Activated T-cell treated with anti-CD3 and anti-CD28 coated beads, Interleukin-2, amount 50 U/mL, for 24 hours (primary cell): ENCODE measurements at regions not wholly inside any gene's neighbourhood (a gene's known extent, or its start where the extent isn't known, plus 50 kb on each side); places are given as distances from the start of the nearest gene placed in this dataset.
"Not testable (repeated sequence)": the region's sequence is repeated elsewhere in the genome, so short reads cannot be mapped to it uniquely, and the experiment has no call there.

Source experiments
- DNase-seq: peaks from one replicate; pipeline ENCODE4 v3.0.0-alpha.2; 2020
- H3K27ac Mint-ChIP-seq: 2 replicates; pipeline ENCODE4 v1.8.0; 2020; ENCODE audit warnings: mild to moderate bottlenecking, mixed read lengths
- H3K27me3 Mint-ChIP-seq: 2 replicates; pipeline ENCODE4 v1.8.0; 2020; ENCODE audit warnings: mixed read lengths
- H3K36me3 Mint-ChIP-seq: 2 replicates; pipeline ENCODE4 v1.8.0; 2020; ENCODE audit warnings: low read depth, mixed read lengths
- H3K4me1 Mint-ChIP-seq: 2 replicates; pipeline ENCODE4 v1.8.0; 2020; ENCODE audit warnings: low read depth, mixed read lengths
- H3K4me3 Mint-ChIP-seq: 2 replicates; pipeline ENCODE4 v1.8.0; 2020; ENCODE audit warnings: mild to moderate bottlenecking, moderate library complexity, mixed read lengths
- H3K9me3 Mint-ChIP-seq: 2 replicates; pipeline ENCODE4 v1.8.0; 2020; ENCODE audit warnings: mixed read lengths

DNA sequence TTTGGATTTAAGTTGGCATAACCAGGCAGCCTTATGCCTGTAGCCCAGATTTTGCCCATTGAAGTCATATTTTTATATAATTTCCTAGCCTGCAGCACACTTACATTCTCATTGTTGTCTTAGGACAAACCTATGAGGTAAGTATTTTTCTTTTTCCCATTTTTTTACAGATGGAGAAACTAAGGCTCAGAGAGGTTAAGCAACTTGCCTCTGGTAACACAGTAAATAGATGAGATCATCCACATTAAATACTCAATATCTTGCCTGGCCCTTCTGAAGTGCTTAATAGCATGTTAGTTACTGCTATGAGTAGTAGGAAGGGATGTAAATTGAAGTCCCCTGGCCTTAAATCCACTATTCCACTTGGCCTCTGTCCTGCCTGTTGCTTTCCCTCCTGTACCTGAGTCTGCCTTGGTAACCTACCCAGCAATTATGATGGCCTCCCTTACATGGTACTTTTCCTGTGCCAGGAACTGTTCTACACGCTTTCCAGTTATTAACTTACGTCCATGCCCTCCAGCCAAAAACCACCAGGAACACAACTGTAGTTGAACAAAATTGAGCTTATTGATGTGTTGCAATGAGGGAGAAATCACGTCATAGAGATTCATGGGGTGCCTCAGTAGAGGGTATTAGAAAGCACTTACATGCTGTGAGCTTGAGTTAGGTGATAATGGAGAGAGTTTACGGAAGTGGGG lies 111.6 kb upstream of the FGGY start:
- no peaks in the 10 kb centered on the region for H3K36me3 Mint-ChIP-seq
- no peak overlapping the region for H3K27ac Mint-ChIP-seq
- H3K4me3 Mint-ChIP-seq = no peak overlapping the region
- H3K4me1 Mint-ChIP-seq = no peaks in the 10 kb centered on the region
- DNase-seq = no peak
- no peaks in the 10 kb centered on the region for H3K9me3 Mint-ChIP-seq
- H3K27me3 Mint-ChIP-seq = peaks cover 5% of the 10 kb centered on the region

DNA sequence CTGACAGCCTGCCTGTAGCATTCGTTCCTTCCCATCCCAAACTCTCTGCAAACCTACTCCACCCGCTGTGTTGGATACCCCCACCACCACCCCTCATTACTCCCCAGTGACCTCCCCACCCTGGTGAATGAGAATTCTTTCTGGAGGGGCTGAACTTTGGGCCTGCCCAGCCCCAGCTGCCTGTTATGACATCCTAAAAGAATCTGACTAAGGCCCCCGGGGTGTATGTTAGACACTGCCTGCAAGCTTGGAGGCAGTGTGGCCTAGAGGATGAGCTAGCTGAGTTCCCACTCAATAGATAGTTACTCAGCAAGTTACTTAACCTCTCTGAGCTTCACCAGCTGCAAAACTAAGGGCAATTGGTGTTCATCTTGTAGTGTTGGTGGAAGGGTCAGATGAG lies 110.2 kb upstream of the FGGY start:
- no peak for DNase-seq

DNA sequence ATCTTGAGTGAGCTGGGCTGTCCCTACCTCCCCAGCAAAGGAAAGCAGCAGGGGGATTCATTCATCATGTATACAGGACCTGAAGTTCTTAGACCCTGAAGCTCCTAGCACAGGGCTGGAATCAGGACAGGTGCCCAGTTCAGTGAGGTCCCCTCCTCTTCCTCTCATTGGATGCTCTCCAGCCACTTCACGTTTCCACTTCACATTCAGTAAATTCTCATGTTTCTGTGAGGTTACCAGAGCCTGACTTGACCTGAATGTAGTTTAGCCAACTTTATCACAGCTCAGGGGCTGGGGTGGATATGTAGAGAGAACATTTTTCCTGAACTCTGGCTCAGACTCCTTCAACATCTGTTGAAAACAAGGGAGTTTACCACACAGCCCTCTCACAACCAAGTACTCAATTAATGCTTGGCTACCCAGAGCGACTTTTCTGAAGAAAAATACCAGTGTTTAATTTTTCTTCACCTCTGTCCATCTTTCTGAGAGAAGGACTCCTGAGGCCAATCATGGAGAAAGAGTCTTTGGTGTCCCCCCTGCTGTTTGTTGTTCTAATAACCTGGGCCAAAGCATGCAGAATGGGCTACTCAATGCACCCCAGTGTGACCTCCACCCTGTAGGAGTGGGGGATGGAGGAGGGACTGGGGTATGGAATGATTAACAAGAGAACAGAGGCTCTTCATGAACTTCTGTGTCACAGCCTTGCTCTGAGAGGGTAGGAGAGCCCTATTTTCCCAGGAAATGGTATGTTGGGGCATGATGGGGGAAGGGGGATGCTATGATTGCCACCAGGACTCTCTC lies 108.3 kb upstream of the FGGY start:
- no peak for DNase-seq
- Mint-ChIP-seq H3K9me3 (no peaks in the 10 kb centered on the region), H3K36me3 (no peaks in the 10 kb centered on the region), H3K4me3 (no peak overlapping the region), H3K4me1 (no peaks in the 10 kb centered on the region), H3K27ac (no peak overlapping the region), H3K27me3 (peaks cover 5% of the 10 kb centered on the region)

More for the DNA sequence above, 110.2 kb upstream of the FGGY start:
- Mint-ChIP-seq H3K27ac (no peak overlapping the region), H3K36me3 (no peaks in the 10 kb centered on the region), H3K27me3 (peaks cover 5% of the 10 kb centered on the region), H3K9me3 (no peaks in the 10 kb centered on the region), H3K4me3 (no peak overlapping the region), H3K4me1 (no peaks in the 10 kb centered on the region)

DNA sequence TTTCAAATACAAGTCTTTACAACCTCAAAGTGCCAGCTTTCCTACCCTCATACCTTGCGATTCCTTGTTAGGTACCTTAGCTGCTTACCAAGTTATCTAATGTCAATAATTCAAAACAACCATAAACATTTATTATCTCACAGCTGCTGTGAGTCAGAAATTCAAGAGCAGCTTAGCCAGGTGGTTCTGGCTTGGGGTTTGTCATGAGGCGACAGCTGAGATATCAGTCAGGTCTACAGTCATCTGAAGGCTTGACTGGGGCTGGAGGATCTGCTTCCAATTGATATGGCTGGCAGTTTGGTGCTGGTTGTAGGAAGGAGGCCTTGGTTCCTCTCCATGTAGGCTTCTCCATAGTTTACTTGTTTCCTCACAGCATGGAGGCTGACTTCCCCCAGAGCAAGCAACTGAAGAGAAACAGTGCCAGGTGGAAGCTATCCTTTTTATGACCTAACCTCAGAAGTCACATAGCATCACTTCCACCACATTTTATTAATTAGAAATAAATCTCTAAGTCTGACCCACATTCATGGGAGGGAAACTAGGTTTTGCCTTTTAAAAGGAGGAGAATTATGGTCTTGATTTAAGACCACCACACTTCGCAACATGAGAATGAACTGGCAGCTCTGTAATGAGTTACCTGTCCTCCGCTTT lies 103.3 kb upstream of the FGGY start:
- no peak overlapping the region for H3K27ac Mint-ChIP-seq
- no peak for DNase-seq
- no peaks in the 10 kb centered on the region for H3K36me3 Mint-ChIP-seq
- H3K27me3 Mint-ChIP-seq = peaks cover 5% of the 10 kb centered on the region
- no peak overlapping the region for H3K4me3 Mint-ChIP-seq
- H3K9me3 Mint-ChIP-seq = no peaks in the 10 kb centered on the region
- no peaks in the 10 kb centered on the region for H3K4me1 Mint-ChIP-seq

DNA sequence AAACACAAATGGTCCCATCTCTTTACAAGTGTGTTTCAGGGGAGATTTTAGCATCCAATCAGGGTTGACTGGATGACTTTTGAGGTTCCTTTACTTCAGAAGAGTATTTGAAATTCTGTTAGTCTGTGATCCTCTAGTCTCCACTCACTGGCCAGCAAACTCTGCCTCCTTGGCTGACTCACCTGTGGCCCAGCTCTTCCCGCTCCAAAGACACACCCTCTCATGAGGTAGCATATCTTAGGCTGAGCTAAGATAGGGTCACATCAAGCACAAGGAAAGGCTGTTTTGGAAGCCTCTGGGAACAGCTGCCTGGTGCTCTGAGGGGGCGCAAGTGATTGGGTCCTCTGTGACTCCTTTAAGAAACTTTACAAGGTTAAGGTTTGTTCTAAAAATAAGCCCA lies 102.3 kb upstream of the FGGY start:
- no peaks in the 10 kb centered on the region for H3K4me1 Mint-ChIP-seq
- H3K27ac Mint-ChIP-seq = no peak overlapping the region
- H3K27me3 Mint-ChIP-seq = peaks cover 3% of the 10 kb centered on the region
- no peak overlapping the region for H3K4me3 Mint-ChIP-seq
- DNase-seq = no peak
- no peaks in the 10 kb centered on the region for H3K9me3 Mint-ChIP-seq
- H3K36me3 Mint-ChIP-seq = no peaks in the 10 kb centered on the region

DNA sequence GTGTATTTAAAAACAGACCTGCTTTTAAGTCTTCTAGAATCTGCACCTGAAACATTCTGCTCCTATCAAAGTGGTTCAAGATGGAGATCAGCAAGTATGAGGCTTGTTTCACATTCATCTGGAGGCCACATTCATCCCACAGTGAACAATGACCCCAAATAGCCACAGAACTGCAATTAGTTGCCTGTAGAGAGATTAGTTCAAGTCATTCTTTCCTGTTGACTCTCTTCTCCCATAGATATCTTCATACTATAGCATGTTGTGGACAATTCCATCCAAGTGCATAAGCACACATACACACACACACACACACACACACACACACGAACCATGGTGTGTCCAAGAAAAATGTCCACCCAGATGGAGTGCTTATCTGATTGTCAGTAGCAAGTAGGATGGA lies 101.7 kb upstream of the FGGY start:
- H3K9me3 Mint-ChIP-seq = no peaks in the 10 kb centered on the region
- H3K4me3 Mint-ChIP-seq = no peak overlapping the region

DNA sequence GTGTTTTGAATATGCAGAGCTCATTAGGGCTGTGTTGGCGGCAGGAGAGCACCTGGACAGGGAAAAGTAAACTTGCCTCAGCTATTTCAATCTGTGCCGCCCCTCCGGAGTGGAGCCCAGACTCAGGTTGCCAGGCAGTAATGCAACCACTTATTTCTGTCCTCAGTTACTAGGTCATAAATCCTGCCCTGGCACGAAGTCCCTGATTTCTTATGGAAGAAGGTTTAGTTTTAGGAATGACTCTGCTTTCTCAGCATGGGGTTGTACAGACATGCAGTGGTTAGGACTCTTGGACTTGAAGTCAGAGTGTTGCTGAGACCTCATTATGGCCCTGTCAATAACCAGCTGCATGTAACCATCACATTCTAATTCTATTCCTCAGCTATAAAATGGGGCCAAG lies 98.3 kb upstream of the FGGY start:
- Mint-ChIP-seq H3K4me3 (no peak overlapping the region), H3K27me3 (no peaks in the 10 kb centered on the region), H3K27ac (no peak overlapping the region), H3K36me3 (no peaks in the 10 kb centered on the region), H3K4me1 (no peaks in the 10 kb centered on the region), H3K9me3 (no peaks in the 10 kb centered on the region)
- DNase-seq = no peak

More for the DNA sequence above, 101.7 kb upstream of the FGGY start:
- DNase-seq = no peak
- H3K27me3 Mint-ChIP-seq = no peaks in the 10 kb centered on the region
- no peaks in the 10 kb centered on the region for H3K4me1 Mint-ChIP-seq
- no peaks in the 10 kb centered on the region for H3K36me3 Mint-ChIP-seq
- H3K27ac Mint-ChIP-seq = no peak overlapping the region

DNA sequence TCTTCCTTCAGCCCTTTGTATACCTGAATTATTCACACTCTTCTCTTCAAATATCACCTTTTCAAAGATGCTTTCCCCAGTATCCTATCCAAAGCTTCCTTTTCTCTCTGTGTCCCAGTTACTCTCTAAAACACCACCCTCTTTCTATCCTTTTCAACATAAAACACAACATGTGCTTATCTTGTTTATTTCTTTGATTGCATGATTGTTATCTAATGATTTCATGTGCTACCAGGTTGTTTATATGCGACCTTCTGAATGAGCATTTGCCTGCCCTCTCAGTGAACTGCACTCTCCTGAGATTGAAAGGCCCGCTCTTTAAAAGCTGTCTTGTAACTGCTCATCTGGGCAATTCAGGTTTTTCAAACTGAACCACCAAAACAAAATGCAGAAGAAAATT lies 97.7 kb upstream of the FGGY start:
- H3K36me3 Mint-ChIP-seq = no peaks in the 10 kb centered on the region
- no peaks in the 10 kb centered on the region for H3K4me1 Mint-ChIP-seq
- H3K27ac Mint-ChIP-seq = no peak overlapping the region
- no peaks in the 10 kb centered on the region for H3K27me3 Mint-ChIP-seq
- DNase-seq = no peak
- no peak overlapping the region for H3K4me3 Mint-ChIP-seq
- H3K9me3 Mint-ChIP-seq = no peaks in the 10 kb centered on the region

DNA sequence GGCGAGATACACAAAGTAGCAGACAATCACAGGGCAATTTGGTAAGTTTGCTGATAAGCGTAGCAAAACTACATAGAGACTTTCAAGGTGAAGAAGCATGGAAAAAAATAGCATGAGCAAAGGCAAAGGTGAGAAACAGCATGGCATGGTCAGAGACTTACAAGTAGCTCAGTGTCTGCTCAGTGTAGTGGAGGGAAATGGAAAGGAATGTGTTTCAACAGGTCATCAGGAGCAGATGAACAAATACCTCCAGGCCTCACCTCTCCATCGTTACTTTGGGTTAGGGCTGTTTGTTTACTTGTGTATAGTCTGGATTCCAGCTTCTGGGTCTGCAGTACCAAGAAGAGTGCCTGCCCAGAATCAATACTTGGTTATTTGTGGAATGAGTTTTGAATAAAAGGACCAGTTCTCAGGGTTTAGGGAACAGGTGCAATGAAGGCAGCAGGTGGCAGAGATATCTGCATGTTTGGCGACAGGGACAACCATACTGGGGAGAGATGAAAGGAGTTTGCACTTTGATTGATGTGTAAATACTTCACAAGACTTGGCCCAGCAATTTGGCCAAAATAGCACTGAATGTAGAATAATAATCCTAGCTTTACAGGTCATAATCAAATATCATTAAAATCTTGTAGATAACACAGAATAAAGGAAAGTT lies 97.0 kb upstream of the FGGY start:
- no peaks in the 10 kb centered on the region for H3K36me3 Mint-ChIP-seq
- no peaks in the 10 kb centered on the region for H3K27me3 Mint-ChIP-seq
- H3K4me1 Mint-ChIP-seq = no peaks in the 10 kb centered on the region
- DNase-seq = no peak
- H3K27ac Mint-ChIP-seq = no peak overlapping the region
- no peak overlapping the region for H3K4me3 Mint-ChIP-seq
- peaks cover under 1% of the 10 kb centered on the region for H3K9me3 Mint-ChIP-seq

DNA sequence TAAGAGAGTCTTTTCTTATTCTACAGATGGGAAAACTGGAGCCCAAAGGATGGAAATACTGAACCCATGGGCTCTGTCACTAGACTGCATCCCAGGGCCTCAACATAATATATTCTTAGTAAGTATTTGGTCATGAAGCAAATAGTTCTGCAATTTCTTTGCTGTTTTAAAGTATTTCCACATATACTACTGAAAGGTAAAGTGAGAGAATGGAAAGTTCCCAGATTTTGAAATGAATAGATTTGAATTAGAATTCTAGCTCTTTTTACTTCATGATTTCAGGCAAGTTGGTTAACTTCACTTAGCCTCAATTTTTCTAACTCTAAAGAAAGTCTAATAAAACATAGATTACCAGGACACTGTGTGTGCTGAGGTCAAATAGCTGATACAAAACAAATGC lies 95.6 kb upstream of the FGGY start:
- Mint-ChIP-seq H3K9me3 (peaks cover 2% of the 10 kb centered on the region), H3K4me3 (no peak overlapping the region), H3K36me3 (no peaks in the 10 kb centered on the region), H3K4me1 (no peaks in the 10 kb centered on the region), H3K27ac (no peak overlapping the region), H3K27me3 (no peaks in the 10 kb centered on the region)
- no peak for DNase-seq

DNA sequence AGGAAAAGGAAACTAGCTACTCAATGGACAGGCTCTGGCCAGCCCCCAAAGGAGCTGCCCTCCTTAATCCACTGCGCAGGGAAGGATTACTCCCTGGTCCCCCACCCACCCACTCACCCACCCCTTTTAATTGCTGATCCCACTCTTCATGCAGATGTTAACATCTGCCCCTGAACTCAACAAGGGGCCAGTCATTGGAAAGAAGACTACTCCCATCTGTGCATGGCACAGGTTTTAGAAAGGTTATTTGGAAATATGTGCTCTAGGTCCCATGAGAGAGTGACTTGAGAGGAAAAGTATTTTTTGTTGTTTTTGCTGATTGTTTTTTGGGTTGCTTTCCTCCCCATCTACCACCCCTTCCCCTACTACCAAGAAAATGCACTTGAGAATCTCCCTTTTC lies 94.4 kb upstream of the FGGY start:
- no peaks in the 10 kb centered on the region for H3K27me3 Mint-ChIP-seq
- H3K4me1 Mint-ChIP-seq = no peaks in the 10 kb centered on the region
- H3K27ac Mint-ChIP-seq = no peak overlapping the region
- H3K9me3 Mint-ChIP-seq = peaks cover 2% of the 10 kb centered on the region
- DNase-seq = no peak
- H3K36me3 Mint-ChIP-seq = no peaks in the 10 kb centered on the region
- no peak overlapping the region for H3K4me3 Mint-ChIP-seq

DNA sequence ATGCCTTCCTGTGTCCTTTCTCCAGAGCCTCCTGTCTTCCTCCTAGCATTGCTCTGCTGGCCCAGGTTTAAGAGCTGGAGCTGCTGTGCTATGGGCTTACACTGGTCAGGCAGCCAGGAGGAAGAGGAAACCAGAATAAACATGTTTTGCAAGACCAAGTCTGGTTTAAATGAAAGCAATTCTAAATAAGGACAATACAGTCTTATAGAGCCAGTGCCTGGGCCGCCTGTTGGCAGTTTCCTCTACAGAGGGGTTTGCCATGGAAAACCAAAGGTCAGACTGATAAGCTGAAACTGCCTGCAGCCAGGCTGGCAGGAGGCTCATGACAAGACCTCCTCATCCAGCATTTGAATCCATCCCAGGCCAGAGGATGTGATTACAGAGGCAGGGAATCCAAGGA lies 92.9 kb upstream of the FGGY start:
- no peaks in the 10 kb centered on the region for H3K36me3 Mint-ChIP-seq
- no peaks in the 10 kb centered on the region for H3K27me3 Mint-ChIP-seq
- no peak overlapping the region for H3K4me3 Mint-ChIP-seq
- no peak for DNase-seq
- no peaks in the 10 kb centered on the region for H3K4me1 Mint-ChIP-seq
- peaks cover 2% of the 10 kb centered on the region for H3K9me3 Mint-ChIP-seq
- H3K27ac Mint-ChIP-seq = no peak overlapping the region

DNA sequence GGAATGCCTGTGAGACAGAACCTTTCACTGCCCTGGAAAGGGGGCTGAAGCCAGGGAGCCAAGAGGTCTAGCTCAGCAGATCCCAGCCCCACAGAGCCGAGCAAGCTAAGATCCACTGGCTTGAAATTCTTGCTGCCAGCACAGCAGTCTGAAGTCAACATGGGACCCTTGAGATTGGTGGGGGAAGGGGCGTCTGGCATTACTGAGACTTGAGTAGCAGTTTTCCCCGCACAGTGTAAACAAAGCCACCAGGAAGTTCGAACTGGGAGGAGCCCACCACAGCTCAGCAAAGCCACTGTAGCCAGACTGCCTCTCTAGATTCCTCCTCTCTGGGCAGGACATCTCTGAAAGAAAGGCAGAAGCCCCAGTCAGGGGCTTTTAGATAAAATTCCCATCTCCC lies 90.3 kb upstream of the FGGY start:
- H3K4me1 Mint-ChIP-seq, DNase-seq, H3K4me3 Mint-ChIP-seq, H3K27me3 Mint-ChIP-seq, H3K36me3 Mint-ChIP-seq, H3K27ac Mint-ChIP-seq, H3K9me3 Mint-ChIP-seq: not testable (repeated sequence)

DNA sequence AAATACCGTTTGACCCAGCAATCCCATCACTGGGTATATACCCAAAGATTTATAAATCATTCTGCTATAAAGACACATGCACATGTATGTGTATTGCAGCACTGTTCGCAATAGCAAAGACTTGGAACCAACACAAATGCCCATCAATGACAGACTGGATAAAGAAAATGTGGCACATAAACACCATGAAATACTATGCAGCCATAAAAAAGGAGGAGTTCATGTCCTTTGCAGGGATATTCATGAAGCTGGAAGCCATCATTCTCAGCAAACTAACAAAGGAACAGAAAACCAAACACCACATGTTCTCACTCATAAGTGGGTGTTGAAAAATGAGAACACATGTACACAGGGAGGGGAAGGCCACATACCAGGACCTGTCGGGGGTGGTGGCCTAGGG lies 86.5 kb upstream of the FGGY start:
- H3K4me1 Mint-ChIP-seq, H3K4me3 Mint-ChIP-seq, DNase-seq, H3K27ac Mint-ChIP-seq, H3K36me3 Mint-ChIP-seq, H3K9me3 Mint-ChIP-seq, H3K27me3 Mint-ChIP-seq: not testable (repeated sequence)

DNA sequence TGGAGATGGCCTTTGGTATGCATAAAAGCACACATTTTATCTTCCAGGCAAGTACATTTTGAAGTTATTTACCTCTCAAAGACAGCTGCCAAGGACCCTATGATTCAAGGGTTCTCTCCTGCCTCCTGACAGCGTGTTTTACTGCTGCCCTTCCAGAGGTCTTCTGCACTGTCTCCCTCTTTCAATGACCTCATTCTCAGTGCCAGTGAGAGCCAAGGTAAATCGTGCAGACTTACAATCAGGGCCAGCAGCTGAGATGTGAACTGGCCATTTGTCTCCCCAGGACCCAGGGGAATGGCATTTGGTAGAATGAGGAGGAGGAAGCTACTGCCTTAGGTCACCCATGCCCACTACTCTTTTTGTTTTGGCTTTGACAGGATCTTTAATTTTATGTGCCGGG lies 84.2 kb upstream of the FGGY start:
- H3K9me3 Mint-ChIP-seq = peaks cover 4% of the 10 kb centered on the region
- no peaks in the 10 kb centered on the region for H3K27me3 Mint-ChIP-seq
- H3K27ac Mint-ChIP-seq = no peak overlapping the region
- H3K4me1 Mint-ChIP-seq = no peaks in the 10 kb centered on the region
- H3K36me3 Mint-ChIP-seq = no peaks in the 10 kb centered on the region
- no peak for DNase-seq
- H3K4me3 Mint-ChIP-seq = no peak overlapping the region
